AG09309 (cell line): ENCODE measurements at regions not wholly inside any gene's neighbourhood (a gene's known extent, or its start where the extent isn't known, plus 50 kb on each side); places are given as distances from the start of the nearest gene placed in this dataset.

Source experiments
- DNase-seq: peaks from one replicate; pipeline ENCODE4 v3.0.0-alpha.2; 2010; ENCODE audit warnings: low read depth
- H3K4me3 ChIP-seq: 2 replicates; pipeline ENCODE4 v1.5.1; 2011; ENCODE audit warnings: mild to moderate bottlenecking, low read depth, low read length, moderate library complexity; ENCODE audit not compliant: control insufficient read depth
- TF ChIP-seq, protein P1 (sequence below): IDR thresholded peaks from 2 replicates; pipeline ENCODE4 v1.5.1; 2011; ENCODE audit warnings: mild to moderate bottlenecking, low read depth, low read length, inconsistent platforms; ENCODE audit not compliant: insufficient read depth, control insufficient read depth; ENCODE audit errors: missing control alignments

GRCh38 chr14:85991156-85991555, 461.2 kb downstream of the FLRT2 start:
- no peak for DNase-seq
- H3K4me3 ChIP-seq, result no peak overlapping the region
- TF ChIP-seq, protein P1, sequence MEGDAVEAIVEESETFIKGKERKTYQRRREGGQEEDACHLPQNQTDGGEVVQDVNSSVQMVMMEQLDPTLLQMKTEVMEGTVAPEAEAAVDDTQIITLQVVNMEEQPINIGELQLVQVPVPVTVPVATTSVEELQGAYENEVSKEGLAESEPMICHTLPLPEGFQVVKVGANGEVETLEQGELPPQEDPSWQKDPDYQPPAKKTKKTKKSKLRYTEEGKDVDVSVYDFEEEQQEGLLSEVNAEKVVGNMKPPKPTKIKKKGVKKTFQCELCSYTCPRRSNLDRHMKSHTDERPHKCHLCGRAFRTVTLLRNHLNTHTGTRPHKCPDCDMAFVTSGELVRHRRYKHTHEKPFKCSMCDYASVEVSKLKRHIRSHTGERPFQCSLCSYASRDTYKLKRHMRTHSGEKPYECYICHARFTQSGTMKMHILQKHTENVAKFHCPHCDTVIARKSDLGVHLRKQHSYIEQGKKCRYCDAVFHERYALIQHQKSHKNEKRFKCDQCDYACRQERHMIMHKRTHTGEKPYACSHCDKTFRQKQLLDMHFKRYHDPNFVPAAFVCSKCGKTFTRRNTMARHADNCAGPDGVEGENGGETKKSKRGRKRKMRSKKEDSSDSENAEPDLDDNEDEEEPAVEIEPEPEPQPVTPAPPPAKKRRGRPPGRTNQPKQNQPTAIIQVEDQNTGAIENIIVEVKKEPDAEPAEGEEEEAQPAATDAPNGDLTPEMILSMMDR, result no peak

DNA sequence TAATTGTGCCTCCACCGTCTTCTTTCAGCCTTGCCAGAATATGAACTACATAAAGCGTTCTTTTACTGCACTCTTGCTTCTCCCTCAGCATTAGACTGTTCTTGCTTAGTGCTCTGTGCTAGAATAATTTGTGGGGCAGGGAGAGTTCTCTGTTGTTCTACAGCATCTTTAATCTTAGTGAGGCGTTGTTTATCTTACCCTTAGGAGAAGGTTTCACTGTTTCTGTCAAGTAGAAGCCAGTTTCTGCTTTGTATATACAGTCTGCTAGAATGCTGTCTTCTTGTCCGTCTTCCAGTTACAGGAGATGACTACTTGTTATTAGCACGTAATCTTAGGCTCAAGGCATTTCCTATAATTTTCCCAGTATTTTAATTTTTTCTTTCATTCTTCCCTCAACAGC, 458.0 kb downstream of the FLRT2 start:
- H3K4me3 ChIP-seq, result no peak overlapping the region
- TF ChIP-seq, protein P1, result no peak
- DNase-seq, result no peak

DNA sequence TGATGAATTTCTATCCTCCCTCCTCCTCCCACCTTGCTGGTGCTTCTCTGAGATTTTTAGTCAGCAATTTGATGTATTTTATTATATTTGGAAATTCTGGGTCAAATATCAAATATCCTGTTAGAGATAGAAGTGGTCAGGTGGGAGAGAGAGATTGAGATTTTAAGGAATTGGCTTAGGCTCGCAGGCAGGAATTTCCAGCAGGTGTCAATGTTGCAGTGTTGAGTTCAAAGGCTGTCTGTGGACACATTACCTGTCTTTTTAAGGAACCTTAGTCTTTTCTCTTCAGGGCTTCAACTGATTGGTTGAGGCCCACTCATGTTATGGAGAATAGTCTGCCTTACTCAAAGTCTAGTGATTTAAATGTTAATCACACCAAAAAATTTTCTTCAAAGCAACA, 457.3 kb downstream of the FLRT2 start:
- no peak for DNase-seq
- TF ChIP-seq, protein P1, result no peak
- no peak overlapping the region for H3K4me3 ChIP-seq

DNA sequence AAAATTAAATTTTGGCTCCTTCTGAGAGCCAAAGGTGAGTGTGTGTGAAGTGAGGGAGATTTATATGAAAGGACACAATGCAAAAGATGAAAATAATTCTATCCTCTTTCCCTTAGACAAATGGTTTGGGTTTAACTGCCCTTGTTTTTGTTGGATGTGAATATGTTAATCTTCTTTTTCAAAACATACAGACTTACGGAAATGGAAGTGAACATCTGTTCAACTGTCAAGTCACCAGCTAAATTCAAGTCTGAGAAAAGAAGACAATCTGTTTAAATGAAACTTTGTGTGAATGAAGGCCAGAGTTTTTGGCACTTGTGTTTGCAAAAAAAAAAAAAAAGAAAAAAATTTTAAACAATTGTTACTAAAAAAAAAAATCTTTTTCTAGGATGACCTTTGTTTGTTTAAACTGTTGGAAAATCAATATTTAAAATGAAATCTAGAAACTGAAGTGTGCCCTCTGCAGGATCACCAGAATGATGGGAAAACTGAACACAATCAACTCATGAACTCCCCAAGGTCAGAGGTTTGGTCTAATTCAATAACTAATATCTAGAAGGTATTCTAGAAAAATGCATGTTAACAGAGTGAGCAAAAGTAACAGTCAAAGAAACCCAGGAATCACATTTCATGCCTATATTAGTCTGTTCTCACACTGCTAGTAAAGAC, 448.8 kb downstream of the FLRT2 start:
- TF ChIP-seq, protein P1, result no peak
- H3K4me3 ChIP-seq, result no peak overlapping the region
- no peak for DNase-seq

DNA sequence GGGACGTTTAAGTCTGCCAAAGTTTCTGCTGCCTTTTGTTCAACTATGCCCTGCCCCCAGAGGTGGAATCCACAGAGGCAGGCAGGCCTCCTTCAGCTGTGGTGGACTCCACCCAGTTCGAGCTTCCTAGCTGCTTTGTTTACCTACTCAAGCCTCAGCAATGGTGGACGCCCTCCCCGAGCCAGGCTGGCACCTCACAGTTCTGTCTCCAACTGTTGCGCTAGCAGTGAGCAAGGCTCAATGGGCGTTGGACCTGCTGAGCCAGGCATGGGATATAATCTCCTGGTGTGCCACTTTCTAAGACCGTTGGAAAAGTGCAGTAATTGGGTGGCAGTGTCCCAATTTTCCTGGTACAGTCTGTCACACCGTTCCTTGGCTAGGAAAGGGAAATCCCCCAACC, 444.7 kb downstream of the FLRT2 start:
- TF ChIP-seq, protein P1, result no peak
- DNase-seq, result no peak

GRCh38 chr14:85963486-85963885, 433.5 kb downstream of the FLRT2 start:
- TF ChIP-seq, protein P1, result no peak

More for the DNA sequence above, 444.7 kb downstream of the FLRT2 start:
- H3K4me3 ChIP-seq, result no peak overlapping the region

More at GRCh38 chr14:85963486-85963885, 433.5 kb downstream of the FLRT2 start:
- no peak overlapping the region for H3K4me3 ChIP-seq
- no peak for DNase-seq
